ENCODE measurements at regions not wholly inside any gene's neighbourhood (a gene's known extent, or its start where the extent isn't known, plus 50 kb on each side); places are given as distances from the start of the nearest gene placed in this dataset.

- H3K4me1 ChIP-seq (replicated peaks; ENCODE audit: insufficient read depth), result no peaks in the 10 kb centered on the region
- H3F3A ChIP-seq (ENCODE audit: insufficient read depth, low read depth), result no peaks in the 10 kb centered on the region; the same call in 1 of the 2 replicates
- H3K27ac ChIP-seq, result no peak overlapping the region
- BruUV-seq (replicated peaks), result no TSS peak
- H3K79me2 ChIP-seq (ENCODE audit: low read depth), result no peaks in the 10 kb centered on the region
- H3K9me3 ChIP-seq (ENCODE audit: insufficient read depth, low read depth), result no peaks in the 10 kb centered on the region
- no peaks in the 10 kb centered on the region for H3K27me3 ChIP-seq (ENCODE audit: insufficient read depth, low read depth)
- intact Hi-C loops (cut with micrococcal nuclease; ENCODE audit: unreplicated experiment), result no loop called here
- no peak for DNase-seq
- no peaks in the 10 kb centered on the region for H4K20me1 ChIP-seq (ENCODE audit: insufficient read depth)
- no peaks in the 10 kb centered on the region for H3K36me3 ChIP-seq (ENCODE audit: low read depth)
- no peak overlapping the region for H2AFZ ChIP-seq
- no peaks in the 10 kb centered on the region for H3K9me2 ChIP-seq (ENCODE audit: insufficient read depth)
- no peak for TF ChIP-seq CTCF (conservative IDR thresholded peaks at IDR 0.05)
- TF ChIP-seq EZH2 (IDR thresholded peaks at IDR 0.05; ENCODE audit: low read depth), result no peak
- ChIA-PET CTCF (no interaction called here), POLR2A (ENCODE audit: unreplicated experiment) (no interaction called here)
- no peak overlapping the region for H3K4me3 ChIP-seq
- no peak overlapping the region for H3K4me2 ChIP-seq
These were observed 94.8 kb upstream of the CDH12 start for GRCh38 chr5:22947921-22948320.

GRCh38 chr5:22938362-22938761, 85.2 kb upstream of the CDH12 start:
- DNase-seq, result no peak
- no peaks in the 10 kb centered on the region for H3K9me3 ChIP-seq (ENCODE audit: insufficient read depth, low read depth)
- intact Hi-C loops (cut with micrococcal nuclease; ENCODE audit: unreplicated experiment), result no loop called here
- CTCF ChIA-PET, result no interaction called here
- no peak overlapping the region for H3K27ac ChIP-seq
- H3K4me1 ChIP-seq (replicated peaks; ENCODE audit: insufficient read depth), result no peaks in the 10 kb centered on the region
- no peak overlapping the region for H3K4me2 ChIP-seq
- BruUV-seq (replicated peaks), result no TSS peak
- H4K20me1 ChIP-seq (ENCODE audit: insufficient read depth), result no peaks in the 10 kb centered on the region
- no peaks in the 10 kb centered on the region for H3K9me2 ChIP-seq (ENCODE audit: insufficient read depth)
- no peaks in the 10 kb centered on the region for H3K36me3 ChIP-seq (ENCODE audit: low read depth)
- no peaks in the 10 kb centered on the region for H3K79me2 ChIP-seq (ENCODE audit: low read depth)
- H2AFZ ChIP-seq, result no peak overlapping the region
- H3F3A ChIP-seq (ENCODE audit: insufficient read depth, low read depth), result no peaks in the 10 kb centered on the region
- no peaks in the 10 kb centered on the region for H3K27me3 ChIP-seq (ENCODE audit: insufficient read depth, low read depth)
- H3K4me3 ChIP-seq, result no peak overlapping the region
- TF ChIP-seq EZH2 (IDR thresholded peaks at IDR 0.05; ENCODE audit: low read depth) (no peak), CTCF (conservative IDR thresholded peaks at IDR 0.05) (no peak)
- POLR2A ChIA-PET (ENCODE audit: unreplicated experiment), result no interaction called here

- no peaks in the 10 kb centered on the region for H3K4me1 ChIP-seq (replicated peaks; ENCODE audit: insufficient read depth)
- no peak for TF ChIP-seq EZH2 (IDR thresholded peaks at IDR 0.05; ENCODE audit: low read depth)
- TF ChIP-seq CTCF (conservative IDR thresholded peaks at IDR 0.05), result no peak
- H3K9me2 ChIP-seq (ENCODE audit: insufficient read depth), result peaks cover 4% of the 10 kb centered on the region; the same call in 1 of the 2 replicates
- ChIA-PET CTCF (no interaction called here), POLR2A (ENCODE audit: unreplicated experiment) (interaction anchor here (0.6 kb wide), 1 partner anchor 10 kb away, joined by 6 read pairs; no protein-coding TSS in a partner anchor)
- DNase-seq, result no peak
- H3K27ac ChIP-seq, result no peak overlapping the region
- no peak overlapping the region for H3K4me3 ChIP-seq
- H2AFZ ChIP-seq, result no peak overlapping the region
- H3K79me2 ChIP-seq (ENCODE audit: low read depth), result no peaks in the 10 kb centered on the region
- intact Hi-C loops (cut with micrococcal nuclease; ENCODE audit: unreplicated experiment), result no loop called here
- BruUV-seq (replicated peaks), result no TSS peak
- no peaks in the 10 kb centered on the region for H4K20me1 ChIP-seq (ENCODE audit: insufficient read depth)
- no peaks in the 10 kb centered on the region for H3K36me3 ChIP-seq (ENCODE audit: low read depth)
- H3K4me2 ChIP-seq, result no peak overlapping the region
- H3K27me3 ChIP-seq (ENCODE audit: insufficient read depth, low read depth), result no peaks in the 10 kb centered on the region
- no peaks in the 10 kb centered on the region for H3K9me3 ChIP-seq (ENCODE audit: insufficient read depth, low read depth)
- no peaks in the 10 kb centered on the region for H3F3A ChIP-seq (ENCODE audit: insufficient read depth, low read depth)
These were observed 75.8 kb upstream of the CDH12 start for GRCh38 chr5:22928821-22929482.

Data from PC-9 (cell line).